HepG2 (cell line): ENCODE measurements at regions not wholly inside any gene's neighbourhood (a gene's known extent, or its start where the extent isn't known, plus 50 kb on each side); places are given as distances from the start of the nearest gene placed in this dataset.
A peak's percentile ranks its signal among the peaks of the same experiment; 100 is the strongest.
"Not testable (repeated sequence)": the region's sequence is repeated elsewhere in the genome, so short reads cannot be mapped to it uniquely, and the experiment has no call there.

ENCODE experiments used
- BRCA1 ChIP-seq: sonication (generic); formaldehyde crosslinking; IDR thresholded peaks from 2 replicates; pipeline ENCODE4 v1.4.0; 2020; ENCODE audit warnings: missing genetic modification reagents
- CEBPG ChIP-seq: IDR thresholded peaks from 2 replicates; pipeline ENCODE4 v1.6.1; 2016
- ERF ChIP-seq: IDR thresholded peaks from 2 replicates; pipeline ENCODE4 v1.6.1; 2018; ENCODE audit warnings: missing biosample characterization, missing genetic modification reagents
- FOSL2 ChIP-seq: sonication (generic); formaldehyde crosslinking; IDR thresholded peaks from 2 replicates; pipeline ENCODE4 v1.4.0; 2020; ENCODE audit warnings: missing genetic modification reagents
- GATAD1 ChIP-seq: IDR thresholded peaks from 2 replicates; pipeline ENCODE4 v1.6.1; 2016; ENCODE audit warnings: missing genetic modification reagents, missing compliant biosample characterization
- IRF2 ChIP-seq: IDR thresholded peaks from 2 replicates; pipeline ENCODE4 v1.6.1; 2018; ENCODE audit warnings: missing genetic modification reagents, missing compliant biosample characterization
- KDM2A ChIP-seq: sonication (generic); formaldehyde crosslinking; IDR thresholded peaks from 2 replicates; pipeline ENCODE4 v1.4.0; 2020; ENCODE audit warnings: low read depth, missing genetic modification reagents, borderline replicate concordance
- KLF6 ChIP-seq: IDR thresholded peaks from 2 replicates; pipeline ENCODE4 v1.8.0; 2016; ENCODE audit warnings: missing biosample characterization, missing genetic modification reagents
- MAZ ChIP-seq, 2 experiments: sonication (generic) in 1 of 2; formaldehyde crosslinking in 1 of 2; IDR thresholded peaks; 2 replicates each; pipeline versions ENCODE4 v1.5.0 to v1.6.1; 2012 to 2020; ENCODE audit warnings: low read depth in 2 of 2, mild to moderate bottlenecking in 2 of 2, borderline replicate concordance in 1 of 2, improper control_type of control experiment in 1 of 2, low read length in 1 of 2, missing genetic modification reagents in 1 of 2, moderate library complexity in 1 of 2
- MIER3 ChIP-seq: IDR thresholded peaks from 2 replicates; pipeline ENCODE4 v1.6.1; 2016; ENCODE audit warnings: missing compliant biosample characterization, borderline replicate concordance
- PATZ1 ChIP-seq: sonication (generic); formaldehyde crosslinking; IDR thresholded peaks from 2 replicates; pipeline ENCODE4 v1.4.0; 2020; ENCODE audit warnings: missing genetic modification reagents
- ZNF574 ChIP-seq: sonication (generic); formaldehyde crosslinking; IDR thresholded peaks from 2 replicates; pipeline ENCODE4 v1.4.0; 2020; ENCODE audit warnings: missing genetic modification reagents
- TF ChIP-seq, protein P1 (sequence below): sonication (generic); formaldehyde crosslinking; IDR thresholded peaks from 2 replicates; pipeline ENCODE4 v1.4.0; 2020; ENCODE audit warnings: missing genetic modification reagents, borderline replicate concordance
- TF ChIP-seq, protein P2 (sequence below): IDR thresholded peaks from 2 replicates; pipeline ENCODE4 v1.6.1; 2016; ENCODE audit warnings: low read depth
- TF ChIP-seq, protein P3 (sequence below): sonication (generic); formaldehyde crosslinking; IDR thresholded peaks from 2 replicates; pipeline ENCODE4 v1.4.0; 2020; ENCODE audit warnings: missing genetic modification reagents, borderline replicate concordance

GRCh38 chr1:267815-268214, 183.7 kb downstream of the OR4F29 start (continued):
- TF ChIP-seq, protein P1, sequence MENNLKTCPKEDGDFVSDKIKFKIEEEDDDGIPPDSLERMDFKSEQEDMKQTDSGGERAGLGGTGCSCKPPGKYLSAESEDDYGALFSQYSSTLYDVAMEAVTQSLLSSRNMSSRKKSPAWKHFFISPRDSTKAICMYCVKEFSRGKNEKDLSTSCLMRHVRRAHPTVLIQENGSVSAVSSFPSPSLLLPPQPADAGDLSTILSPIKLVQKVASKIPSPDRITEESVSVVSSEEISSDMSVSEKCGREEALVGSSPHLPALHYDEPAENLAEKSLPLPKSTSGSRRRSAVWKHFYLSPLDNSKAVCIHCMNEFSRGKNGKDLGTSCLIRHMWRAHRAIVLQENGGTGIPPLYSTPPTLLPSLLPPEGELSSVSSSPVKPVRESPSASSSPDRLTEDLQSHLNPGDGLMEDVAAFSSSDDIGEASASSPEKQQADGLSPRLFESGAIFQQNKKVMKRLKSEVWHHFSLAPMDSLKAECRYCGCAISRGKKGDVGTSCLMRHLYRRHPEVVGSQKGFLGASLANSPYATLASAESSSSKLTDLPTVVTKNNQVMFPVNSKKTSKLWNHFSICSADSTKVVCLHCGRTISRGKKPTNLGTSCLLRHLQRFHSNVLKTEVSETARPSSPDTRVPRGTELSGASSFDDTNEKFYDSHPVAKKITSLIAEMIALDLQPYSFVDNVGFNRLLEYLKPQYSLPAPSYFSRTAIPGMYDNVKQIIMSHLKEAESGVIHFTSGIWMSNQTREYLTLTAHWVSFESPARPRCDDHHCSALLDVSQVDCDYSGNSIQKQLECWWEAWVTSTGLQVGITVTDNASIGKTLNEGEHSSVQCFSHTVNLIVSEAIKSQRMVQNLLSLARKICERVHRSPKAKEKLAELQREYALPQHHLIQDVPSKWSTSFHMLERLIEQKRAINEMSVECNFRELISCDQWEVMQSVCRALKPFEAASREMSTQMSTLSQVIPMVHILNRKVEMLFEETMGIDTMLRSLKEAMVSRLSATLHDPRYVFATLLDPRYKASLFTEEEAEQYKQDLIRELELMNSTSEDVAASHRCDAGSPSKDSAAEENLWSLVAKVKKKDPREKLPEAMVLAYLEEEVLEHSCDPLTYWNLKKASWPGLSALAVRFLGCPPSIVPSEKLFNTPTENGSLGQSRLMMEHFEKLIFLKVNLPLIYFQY (CRISPR knock-in tag) = 0 out of 2 replicates have a peak, but pooled peaks have one; percentile 30
- peak; percentile 22; the same call in 1 of the 2 replicates for TF ChIP-seq GATAD1 (CRISPR knock-in tag)
- peak; percentile 76 for TF ChIP-seq PATZ1 (CRISPR knock-in tag)
- peak; percentile 55 for TF ChIP-seq FOSL2 (CRISPR knock-in tag)
- TF ChIP-seq ZNF574 (CRISPR knock-in tag) = 0 out of 2 replicates have a peak, but pooled peaks have one; percentile 15
- TF ChIP-seq MAZ (IDR thresholded peaks at IDR 0.05; ENCODE audit: borderline replicate concordance, low read depth, low read length) = 0 out of 2 replicates have a peak, but pooled peaks have one; percentile 58
- not testable (repeated sequence) for TF ChIP-seq MAZ (CRISPR knock-in tag; IDR thresholded peaks at IDR 0.05; ENCODE audit: low read depth)
- peak; percentile 61; the same call in 1 of the 2 replicates for TF ChIP-seq MIER3 (CRISPR knock-in tag)
- TF ChIP-seq, protein P2, sequence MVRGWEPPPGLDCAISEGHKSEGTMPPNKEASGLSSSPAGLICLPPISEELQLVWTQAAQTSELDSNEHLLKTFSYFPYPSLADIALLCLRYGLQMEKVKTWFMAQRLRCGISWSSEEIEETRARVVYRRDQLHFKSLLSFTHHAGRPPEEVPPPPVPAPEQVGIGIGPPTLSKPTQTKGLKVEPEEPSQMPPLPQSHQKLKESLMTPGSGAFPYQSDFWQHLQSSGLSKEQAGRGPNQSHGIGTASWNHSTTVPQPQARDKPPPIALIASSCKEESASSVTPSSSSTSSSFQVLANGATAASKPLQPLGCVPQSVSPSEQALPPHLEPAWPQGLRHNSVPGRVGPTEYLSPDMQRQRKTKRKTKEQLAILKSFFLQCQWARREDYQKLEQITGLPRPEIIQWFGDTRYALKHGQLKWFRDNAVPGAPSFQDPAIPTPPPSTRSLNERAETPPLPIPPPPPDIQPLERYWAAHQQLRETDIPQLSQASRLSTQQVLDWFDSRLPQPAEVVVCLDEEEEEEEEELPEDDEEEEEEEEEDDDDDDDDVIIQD (CRISPR knock-in tag) = 0 out of 2 replicates have a peak, but pooled peaks have one; percentile 19
- peak; percentile 53; the same call in 1 of the 2 replicates for TF ChIP-seq IRF2 (CRISPR knock-in tag)
- TF ChIP-seq BRCA1 (CRISPR knock-in tag) = 0 out of 2 replicates have a peak, but pooled peaks have one; percentile 55
- TF ChIP-seq KDM2A = peak; percentile 73; the same call in 1 of the 2 replicates
- TF ChIP-seq CEBPG (CRISPR knock-in tag) = 0 out of 2 replicates have a peak, but pooled peaks have one; percentile 5
- TF ChIP-seq, protein P3, sequence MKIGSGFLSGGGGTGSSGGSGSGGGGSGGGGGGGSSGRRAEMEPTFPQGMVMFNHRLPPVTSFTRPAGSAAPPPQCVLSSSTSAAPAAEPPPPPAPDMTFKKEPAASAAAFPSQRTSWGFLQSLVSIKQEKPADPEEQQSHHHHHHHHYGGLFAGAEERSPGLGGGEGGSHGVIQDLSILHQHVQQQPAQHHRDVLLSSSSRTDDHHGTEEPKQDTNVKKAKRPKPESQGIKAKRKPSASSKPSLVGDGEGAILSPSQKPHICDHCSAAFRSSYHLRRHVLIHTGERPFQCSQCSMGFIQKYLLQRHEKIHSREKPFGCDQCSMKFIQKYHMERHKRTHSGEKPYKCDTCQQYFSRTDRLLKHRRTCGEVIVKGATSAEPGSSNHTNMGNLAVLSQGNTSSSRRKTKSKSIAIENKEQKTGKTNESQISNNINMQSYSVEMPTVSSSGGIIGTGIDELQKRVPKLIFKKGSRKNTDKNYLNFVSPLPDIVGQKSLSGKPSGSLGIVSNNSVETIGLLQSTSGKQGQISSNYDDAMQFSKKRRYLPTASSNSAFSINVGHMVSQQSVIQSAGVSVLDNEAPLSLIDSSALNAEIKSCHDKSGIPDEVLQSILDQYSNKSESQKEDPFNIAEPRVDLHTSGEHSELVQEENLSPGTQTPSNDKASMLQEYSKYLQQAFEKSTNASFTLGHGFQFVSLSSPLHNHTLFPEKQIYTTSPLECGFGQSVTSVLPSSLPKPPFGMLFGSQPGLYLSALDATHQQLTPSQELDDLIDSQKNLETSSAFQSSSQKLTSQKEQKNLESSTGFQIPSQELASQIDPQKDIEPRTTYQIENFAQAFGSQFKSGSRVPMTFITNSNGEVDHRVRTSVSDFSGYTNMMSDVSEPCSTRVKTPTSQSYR = peak; percentile 12; the same call in 1 of the 2 replicates
- TF ChIP-seq KLF6 = 0 out of 2 replicates have a peak, but pooled peaks have one; percentile 36
- TF ChIP-seq ERF = peak; percentile 64; the same call in 1 of the 2 replicates
